Parathyroid adenoma (tissue), 2 donors: ENCODE measurements at regions not wholly inside any gene's neighbourhood (a gene's known extent, or its start where the extent isn't known, plus 50 kb on each side); places are given as distances from the start of the nearest gene placed in this dataset.

Source experiments
- H2AFZ ChIP-seq: fragments of 300-600 bp; sonication (generic); one replicate; pipeline ENCODE4 v1.7.0; 2017; ENCODE audit warnings: antibody characterized with exemption, mild to moderate bottlenecking
- H3K27ac ChIP-seq: fragments of 300-600 bp; sonication (generic); one replicate; pipeline ENCODE4 v1.7.0; 2017
- H3K27me3 ChIP-seq: fragments of 300-600 bp; sonication (generic); one replicate; pipeline ENCODE4 v1.7.0; 2017; ENCODE audit warnings: low read length; ENCODE audit not compliant: control insufficient read depth, insufficient read depth
- H3K36me3 ChIP-seq: fragments of 300-600 bp; sonication (generic); one replicate; pipeline ENCODE4 v1.7.0; 2017; ENCODE audit warnings: low read length; ENCODE audit not compliant: control insufficient read depth, insufficient read depth
- H3K4me1 ChIP-seq: fragments of 300-600 bp; sonication (generic); one replicate; pipeline ENCODE4 v1.7.0; 2017; ENCODE audit warnings: control low read depth
- H3K4me2 ChIP-seq: fragments of 300-600 bp; sonication (generic); one replicate; pipeline ENCODE4 v1.7.0; 2017; ENCODE audit warnings: low read length
- H3K4me3 ChIP-seq: fragments of 300-600 bp; sonication (generic); one replicate; pipeline ENCODE4 v1.7.0; 2017; ENCODE audit warnings: low read depth, low read length
- H3K79me2 ChIP-seq: fragments of 300-600 bp; sonication (generic); one replicate; pipeline ENCODE4 v1.7.0; 2017; ENCODE audit warnings: control low read depth
- H3K9ac ChIP-seq: fragments of 300-600 bp; sonication (generic); one replicate; pipeline ENCODE4 v1.7.0; 2017; ENCODE audit warnings: mild to moderate bottlenecking
- H3K9me3 ChIP-seq: fragments of 300-600 bp; sonication (generic); one replicate; pipeline ENCODE4 v1.7.0; 2017; ENCODE audit warnings: low read length; ENCODE audit not compliant: control insufficient read depth
- CTCF ChIP-seq: fragments of 300-600 bp; sonication (generic); IDR thresholded peaks from one replicate; pipeline ENCODE4 v1.7.0; 2017; ENCODE audit warnings: antibody characterized with exemption, mild to moderate bottlenecking
- donor health status: primary hyperparathyroidism.

GRCh38 chr5:68591850-68592249, 376.3 kb downstream of the PIK3R1 start:
- Histone ChIP-seq H3K36me3 (no peaks in the 10 kb centered on the region), H3K9ac (no peak overlapping the region), H3K27ac (peak overlapping the region; percentile 80), H3K4me3 (no peak overlapping the region), H3K27me3 (no peaks in the 10 kb centered on the region), H3K4me2 (no peak overlapping the region), H3K79me2 (no peaks in the 10 kb centered on the region), H3K4me1 (peaks cover 33% of the 10 kb centered on the region), H3K9me3 (no peaks in the 10 kb centered on the region), H2AFZ (peak overlapping the region; percentile 4)
- TF ChIP-seq CTCF: no peak

DNA sequence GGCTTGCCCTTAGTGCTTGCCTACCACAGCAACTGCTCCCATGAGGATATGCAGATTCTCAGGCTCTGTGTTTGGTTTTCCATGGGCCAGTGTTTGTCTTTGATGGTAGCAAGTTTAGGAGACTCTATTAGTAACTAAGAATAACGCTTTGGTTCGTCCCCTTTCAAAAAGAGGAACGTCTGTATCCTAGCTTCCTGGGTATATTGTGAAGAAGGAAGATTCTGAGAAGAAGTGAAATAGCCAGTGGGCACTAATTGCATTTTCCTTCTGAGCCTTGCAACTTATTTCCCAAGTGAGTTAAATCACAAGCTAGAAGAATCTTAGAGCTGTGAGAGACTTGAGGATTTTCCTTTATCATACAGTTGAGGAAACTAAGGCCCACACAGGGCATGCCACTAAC, 376.8 kb downstream of the PIK3R1 start:
- Histone ChIP-seq H3K4me3 (no peak overlapping the region), H2AFZ (peak overlapping the region; percentile 59), H3K4me2 (no peak overlapping the region)

GRCh38 chr5:68593211-68593671, 377.7 kb downstream of the PIK3R1 start:
- Histone ChIP-seq H3K36me3 (no peaks in the 10 kb centered on the region), H3K4me1 (peaks cover 33% of the 10 kb centered on the region), H2AFZ (peak overlapping the region; percentile 59), H3K4me3 (no peak overlapping the region), H3K4me2 (peak overlapping the region; percentile 37), H3K9ac (no peak overlapping the region), H3K27ac (peak overlapping the region; percentile 80), H3K79me2 (no peaks in the 10 kb centered on the region), H3K27me3 (no peaks in the 10 kb centered on the region), H3K9me3 (no peaks in the 10 kb centered on the region)
- no peak for TF ChIP-seq CTCF

More for the DNA sequence above, 376.8 kb downstream of the PIK3R1 start:
- no peaks in the 10 kb centered on the region for H3K27me3 ChIP-seq
- H3K36me3 ChIP-seq: no peaks in the 10 kb centered on the region
- no peak for TF ChIP-seq CTCF
- H3K79me2 ChIP-seq: no peaks in the 10 kb centered on the region
- H3K9ac ChIP-seq: no peak overlapping the region
- peaks cover 33% of the 10 kb centered on the region for H3K4me1 ChIP-seq
- H3K9me3 ChIP-seq: no peaks in the 10 kb centered on the region
- peak overlapping the region; percentile 80 for H3K27ac ChIP-seq

DNA sequence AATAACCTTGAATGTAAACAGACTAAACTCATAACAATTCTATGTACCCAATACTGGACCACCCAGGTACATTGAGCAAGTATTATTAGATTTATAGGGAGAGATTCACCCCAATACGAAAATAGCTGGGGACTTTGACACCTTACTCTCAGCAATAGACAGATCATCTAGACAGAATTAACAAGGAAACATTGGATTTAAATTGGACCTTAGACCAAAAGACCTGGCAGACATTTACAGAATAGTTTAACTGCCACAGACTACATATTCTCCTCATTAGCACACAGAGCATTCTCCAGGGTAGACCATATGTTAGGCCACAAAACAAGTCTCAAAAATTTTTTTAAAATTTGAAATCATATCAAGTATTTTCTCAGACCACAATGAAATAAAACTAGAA, 397.4 kb downstream of the PIK3R1 start:
- H3K4me2 ChIP-seq: no peak overlapping the region
- no peak for TF ChIP-seq CTCF

GRCh38 chr5:68618501-68618900, 402.9 kb downstream of the PIK3R1 start:
- Histone ChIP-seq H3K4me3 (no peak overlapping the region), H2AFZ (no peak overlapping the region), H3K4me1 (no peaks in the 10 kb centered on the region), H3K9me3 (no peaks in the 10 kb centered on the region), H3K9ac (no peak overlapping the region), H3K4me2 (no peak overlapping the region), H3K27ac (no peak overlapping the region), H3K36me3 (no peaks in the 10 kb centered on the region), H3K79me2 (no peaks in the 10 kb centered on the region), H3K27me3 (no peaks in the 10 kb centered on the region)
- TF ChIP-seq CTCF: no peak

More for the DNA sequence above, 397.4 kb downstream of the PIK3R1 start:
- H2AFZ ChIP-seq: no peak overlapping the region
- H3K27ac ChIP-seq: no peak overlapping the region
- H3K4me3 ChIP-seq: no peak overlapping the region
- peaks cover 5% of the 10 kb centered on the region for H3K9me3 ChIP-seq
- no peak overlapping the region for H3K9ac ChIP-seq
- no peaks in the 10 kb centered on the region for H3K36me3 ChIP-seq
- no peaks in the 10 kb centered on the region for H3K27me3 ChIP-seq
- no peaks in the 10 kb centered on the region for H3K79me2 ChIP-seq
- no peaks in the 10 kb centered on the region for H3K4me1 ChIP-seq
